Activated CD4-positive, alpha-beta T cell treated with anti-CD3 and anti-CD28 coated beads for 1 hour (primary cell): ENCODE measurements at regions not wholly inside any gene's neighbourhood (a gene's known extent, or its start where the extent isn't known, plus 50 kb on each side); places are given as distances from the start of the nearest gene placed in this dataset.
"Not testable (repeated sequence)": the region's sequence is repeated elsewhere in the genome, so short reads cannot be mapped to it uniquely, and the experiment has no call there.

Experiments used
- DNase-seq: peaks from one replicate; pipeline ENCODE4 v3.0.0-alpha.2; 2020

DNA sequence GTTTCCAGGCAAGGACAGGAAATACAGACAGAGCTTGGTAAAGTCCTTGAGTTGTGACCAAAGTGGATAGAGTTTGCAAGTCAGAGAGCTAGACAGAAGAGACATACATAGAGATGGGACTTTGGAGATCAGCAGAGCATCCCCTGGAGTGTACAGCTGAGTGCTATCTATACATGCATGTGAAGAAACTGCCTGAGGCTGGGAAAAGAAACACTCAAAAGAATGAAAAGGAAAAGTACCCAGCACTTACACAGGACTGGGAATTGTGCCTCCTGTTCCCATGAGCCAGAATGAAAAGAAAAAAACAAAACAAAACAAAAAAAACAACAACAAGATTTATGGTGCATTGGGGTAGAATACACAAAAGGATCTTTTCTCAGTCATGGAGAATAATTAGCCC, 606.4 kb downstream of the ZNF608 start:
- DNase-seq: no peak

DNA sequence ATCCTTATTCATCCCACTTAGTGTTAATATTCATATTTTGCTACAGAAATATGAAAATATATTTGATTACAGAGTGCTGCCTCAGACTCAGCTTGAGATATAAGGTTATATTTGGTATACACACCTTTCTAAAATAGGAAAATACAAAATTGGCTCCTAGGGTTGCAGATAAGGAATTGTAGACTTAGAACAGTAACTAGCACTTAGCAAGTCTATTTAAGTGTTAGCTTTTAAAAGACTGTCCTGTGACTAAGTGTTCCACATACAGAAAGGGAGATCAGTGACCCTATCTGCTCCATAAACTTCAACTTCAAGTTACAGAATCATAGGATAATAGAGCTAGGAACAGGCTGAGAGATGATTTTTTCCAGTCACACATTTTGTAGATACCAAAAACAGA, 607.0 kb downstream of the ZNF608 start:
- DNase-seq: no peak

DNA sequence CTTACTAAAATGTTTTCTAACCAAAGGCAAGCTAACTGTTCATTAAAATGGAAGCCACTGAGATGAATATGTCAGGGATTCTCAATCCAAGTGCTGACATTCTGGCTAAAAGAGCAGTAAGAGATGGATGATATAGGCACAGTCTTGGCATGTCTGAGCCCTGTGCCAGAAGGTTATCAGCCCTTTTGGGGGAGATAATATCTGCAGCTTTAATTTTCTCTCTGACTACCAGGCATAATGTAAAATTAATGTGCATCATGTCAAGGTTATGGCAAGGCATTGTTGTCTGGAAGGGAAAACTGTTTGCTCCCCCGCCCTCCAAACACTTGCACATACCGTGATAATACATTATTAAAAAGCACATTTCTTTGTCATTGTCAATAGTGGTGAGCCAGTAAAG, 609.8 kb downstream of the ZNF608 start:
- no peak for DNase-seq

DNA sequence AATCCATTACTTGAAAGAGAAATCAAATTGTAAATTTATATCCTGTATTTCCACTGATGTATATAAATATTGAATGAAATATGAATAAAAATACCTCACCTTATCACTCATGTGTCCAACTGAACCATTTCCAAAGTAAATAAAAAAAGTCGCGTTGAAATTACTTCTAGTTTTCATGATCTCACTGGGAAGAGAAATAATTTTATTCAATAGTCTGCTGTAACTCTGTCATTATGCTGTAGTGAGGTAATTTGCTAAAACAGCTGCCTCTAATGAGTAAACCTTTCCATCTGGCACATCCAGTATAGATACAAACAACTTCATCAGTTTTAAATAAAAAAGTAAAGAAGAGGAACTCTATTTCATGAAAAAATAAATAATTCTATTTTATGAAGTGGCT, 611.5 kb downstream of the ZNF608 start:
- DNase-seq: no peak

DNA sequence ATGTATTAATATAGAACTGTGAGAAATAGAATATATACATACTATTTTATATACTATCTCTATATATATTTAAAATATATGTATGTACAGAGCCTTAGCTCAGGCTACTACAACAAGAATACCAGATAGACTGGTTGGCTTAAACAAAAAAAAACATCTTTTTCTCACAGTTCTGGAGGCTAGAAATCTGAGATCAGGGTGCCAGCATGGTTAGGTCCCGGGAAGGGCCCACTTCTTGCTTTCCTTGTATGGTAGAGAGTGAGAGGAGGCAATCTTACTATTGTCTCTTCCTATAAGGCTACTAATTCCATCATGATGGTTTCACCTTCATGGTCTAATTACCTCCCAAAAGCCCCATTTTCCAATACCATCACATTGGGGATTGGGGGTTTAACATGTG, 613.0 kb downstream of the ZNF608 start:
- DNase-seq: no peak

DNA sequence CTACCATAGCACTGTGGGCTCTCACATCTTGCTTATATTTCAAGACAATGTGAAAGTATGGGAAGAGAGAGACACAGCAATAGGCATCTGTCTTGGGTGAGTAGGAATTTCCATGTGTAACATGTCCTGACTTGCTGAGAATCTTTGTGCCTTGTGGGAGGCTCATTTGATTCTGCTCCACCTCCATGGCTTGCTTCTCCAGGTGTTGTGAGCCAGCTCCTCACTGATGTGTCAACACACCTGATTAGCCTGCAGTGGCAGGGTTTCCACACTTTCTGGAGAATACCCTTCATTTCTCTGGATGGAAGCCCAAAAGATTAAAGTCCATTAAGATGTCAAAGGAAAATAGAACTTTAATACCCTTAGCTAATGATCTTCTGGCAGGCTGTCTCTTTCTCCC, 613.6 kb downstream of the ZNF608 start:
- no peak for DNase-seq

DNA sequence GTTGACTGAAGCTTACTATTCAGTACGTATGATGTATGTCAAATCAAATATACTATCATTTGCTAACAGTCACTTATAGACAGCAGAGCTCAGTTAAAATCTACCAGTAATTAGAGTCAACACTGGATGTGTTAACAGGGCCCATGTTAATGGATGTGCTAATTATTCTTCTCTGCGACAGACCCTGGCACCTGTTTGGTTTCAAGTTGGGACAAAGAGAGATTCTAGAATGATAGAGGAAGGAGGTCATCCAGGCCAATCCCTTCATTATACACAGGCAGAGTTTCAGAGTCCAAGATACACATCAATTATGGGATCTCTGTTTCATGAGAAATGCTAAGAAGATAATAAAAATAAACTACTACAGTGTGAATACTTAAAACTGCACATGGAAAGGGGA, 615.0 kb downstream of the ZNF608 start:
- no peak for DNase-seq

DNA sequence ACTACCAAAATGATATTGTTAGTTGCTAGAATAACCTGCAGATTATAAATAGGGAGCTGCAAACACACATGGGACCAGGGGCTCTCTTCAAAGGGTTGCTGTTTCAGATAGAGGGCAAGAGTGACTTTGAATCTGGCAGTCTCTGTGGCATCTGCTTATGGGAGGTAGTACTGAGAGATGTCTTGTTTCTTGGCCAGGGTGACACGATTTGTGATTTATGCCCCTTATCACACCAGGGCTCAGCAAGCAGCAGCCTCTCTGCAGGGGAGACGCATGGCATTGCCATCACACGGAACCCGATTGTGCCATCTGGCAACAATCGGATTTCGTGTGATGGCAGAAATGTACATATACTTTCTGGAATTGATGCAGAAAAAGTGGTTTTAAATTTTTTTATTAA, 615.6 kb downstream of the ZNF608 start:
- no peak for DNase-seq

DNA sequence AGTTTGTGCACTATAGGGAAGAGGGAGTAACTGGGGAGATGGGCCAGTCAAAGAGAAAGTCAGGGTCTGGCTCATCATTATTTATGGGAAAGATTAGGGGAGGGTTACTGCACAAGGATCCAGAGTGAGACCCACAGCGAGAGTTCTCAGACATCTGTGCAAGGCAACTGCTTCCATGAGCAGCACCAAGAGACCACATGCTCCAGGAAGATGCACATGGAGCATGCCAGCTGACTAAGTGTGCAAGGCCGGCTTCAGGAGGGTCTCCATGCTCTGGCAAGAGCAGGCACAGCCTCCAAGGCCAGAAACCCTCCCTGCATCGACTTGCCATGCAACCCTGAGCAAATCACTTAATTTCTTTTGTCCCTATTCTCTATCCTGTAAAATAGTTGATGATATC, 616.9 kb downstream of the CSNK1G3 start:
- no peak for DNase-seq

DNA sequence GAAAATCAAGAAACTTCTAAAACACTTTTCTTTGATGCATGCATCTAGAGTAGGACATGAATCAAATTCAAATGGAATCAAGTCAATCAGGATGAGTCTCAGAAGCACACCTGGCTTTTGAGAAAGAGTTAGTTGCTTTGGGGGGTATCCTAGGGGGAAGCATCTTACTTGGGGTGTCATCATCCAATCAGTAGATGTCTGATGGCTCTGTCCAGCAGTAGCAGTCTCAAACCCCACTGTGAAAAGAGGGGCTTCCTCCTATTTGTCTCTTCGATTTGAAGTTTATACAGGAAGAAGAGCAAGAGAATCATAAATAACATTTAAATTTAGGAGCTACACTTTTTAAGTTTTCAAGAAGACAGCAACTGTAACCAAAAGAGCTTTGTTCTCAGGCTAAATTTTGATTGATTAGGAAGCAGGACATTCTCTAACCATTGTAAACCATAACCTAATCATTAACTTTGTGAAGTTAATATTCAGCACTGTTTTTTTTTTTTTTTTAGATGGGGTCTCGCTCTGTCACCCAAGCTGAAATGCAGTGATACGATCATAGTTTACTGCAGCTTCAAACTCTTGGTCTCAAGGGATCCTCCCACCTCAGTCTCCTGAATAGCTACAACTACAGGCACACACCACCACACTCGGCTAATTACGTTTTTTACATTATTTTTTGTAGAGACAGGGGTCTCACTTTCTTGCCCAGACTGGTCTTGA, 614.7 kb downstream of the CSNK1G3 start:
- DNase-seq: no peak

DNA sequence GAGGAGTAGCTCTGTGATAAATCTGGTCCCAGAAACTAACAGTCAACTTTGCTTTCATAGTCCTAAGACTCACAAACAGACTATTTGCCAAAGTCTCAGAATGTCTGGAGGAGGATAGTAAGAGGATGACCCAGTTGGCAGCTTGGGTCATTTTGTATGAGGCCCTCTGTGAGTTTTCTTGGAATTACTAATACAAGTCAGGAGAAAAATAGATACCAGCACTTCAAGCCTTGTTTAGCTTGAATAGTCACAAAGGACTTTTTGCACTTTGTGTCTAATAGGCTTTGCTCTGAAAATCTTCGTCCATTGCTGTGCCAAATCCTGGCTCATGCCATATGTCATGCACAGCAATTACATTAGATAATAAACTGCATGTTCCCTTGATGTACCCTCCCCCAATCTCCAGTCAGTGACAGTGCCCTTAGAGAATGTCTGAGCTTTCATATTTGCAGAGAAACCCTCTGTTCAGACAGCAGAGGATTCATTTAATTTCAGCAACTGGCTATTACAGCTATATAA, 612.8 kb downstream of the CSNK1G3 start:
- no peak for DNase-seq

DNA sequence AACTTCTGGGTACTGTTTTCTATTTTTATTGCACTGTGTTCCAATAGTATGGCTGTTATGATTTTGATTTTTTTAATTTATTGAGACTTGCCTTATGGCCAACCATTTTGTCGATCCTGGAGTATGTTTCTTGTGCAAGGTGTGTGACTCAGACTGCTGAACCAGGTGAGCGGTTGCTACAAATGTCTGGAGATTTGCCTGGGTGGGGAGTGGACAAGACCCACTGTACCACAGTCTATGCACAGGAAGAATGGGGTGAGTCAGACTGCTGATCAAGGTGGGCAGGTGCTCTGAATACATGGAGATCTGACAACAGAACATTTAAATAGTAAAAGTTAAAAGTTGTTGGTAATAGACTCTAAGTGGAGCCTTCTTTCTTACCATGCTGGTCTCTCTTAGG, 609.2 kb downstream of the CSNK1G3 start:
- DNase-seq: no peak

DNA sequence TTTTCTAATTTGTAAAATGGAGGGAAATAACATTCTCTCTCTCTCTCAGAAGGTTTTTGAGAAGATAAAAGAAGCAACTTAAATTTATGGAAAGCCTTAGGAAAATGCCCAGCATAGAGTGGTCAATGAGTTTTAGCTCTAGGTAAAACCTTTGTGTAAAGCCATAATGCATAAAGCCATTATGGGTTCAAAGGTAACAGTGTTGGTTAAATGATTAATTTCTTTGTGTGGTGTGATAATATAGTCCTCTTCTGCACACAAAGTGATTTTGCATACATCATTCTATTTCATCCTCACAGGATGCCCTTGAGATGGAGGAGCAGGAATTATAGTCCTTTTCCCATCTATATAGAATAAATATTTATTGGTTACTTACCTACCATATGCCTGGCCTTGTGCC, 602.9 kb downstream of the CSNK1G3 start:
- DNase-seq: no peak

DNA sequence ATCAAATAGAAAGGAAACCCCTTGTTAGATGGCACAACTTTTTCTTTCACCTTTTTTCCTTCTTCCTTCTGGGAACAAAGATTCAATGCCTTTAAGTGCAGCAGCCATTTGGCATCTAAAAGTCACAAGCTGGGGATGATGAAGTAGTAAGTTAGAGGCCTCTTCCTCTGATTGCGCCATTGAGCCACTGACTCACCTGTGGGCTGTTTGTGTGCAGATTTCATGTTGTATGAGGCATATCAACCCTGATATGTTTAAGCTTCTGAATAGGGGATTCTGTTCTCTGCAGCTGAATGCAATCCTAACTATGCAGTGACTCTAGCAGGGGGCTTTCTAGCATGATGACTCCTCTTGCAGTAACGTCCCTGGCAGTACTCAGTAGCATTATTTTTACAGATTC, 599.9 kb downstream of the CSNK1G3 start:
- DNase-seq: no peak

DNA sequence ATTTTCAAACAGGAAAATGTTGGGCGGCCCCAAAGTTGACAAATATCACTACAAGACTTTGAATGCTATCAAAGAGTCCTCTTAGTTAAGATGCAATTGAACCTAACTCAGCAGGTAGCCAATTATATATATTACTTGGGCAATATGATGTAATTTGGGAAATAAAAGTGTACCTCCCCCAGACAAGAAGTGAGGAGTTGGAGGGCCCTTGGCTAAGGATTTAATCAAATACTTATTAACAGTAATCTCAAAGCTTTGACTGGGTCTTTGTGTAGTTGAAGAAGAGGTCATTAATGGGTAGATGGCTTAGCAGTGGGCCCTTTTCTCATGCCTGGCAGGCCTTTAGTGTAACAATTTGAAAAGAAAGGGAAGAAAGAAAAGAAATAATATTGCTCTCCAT, 599.0 kb downstream of the CSNK1G3 start:
- no peak for DNase-seq

DNA sequence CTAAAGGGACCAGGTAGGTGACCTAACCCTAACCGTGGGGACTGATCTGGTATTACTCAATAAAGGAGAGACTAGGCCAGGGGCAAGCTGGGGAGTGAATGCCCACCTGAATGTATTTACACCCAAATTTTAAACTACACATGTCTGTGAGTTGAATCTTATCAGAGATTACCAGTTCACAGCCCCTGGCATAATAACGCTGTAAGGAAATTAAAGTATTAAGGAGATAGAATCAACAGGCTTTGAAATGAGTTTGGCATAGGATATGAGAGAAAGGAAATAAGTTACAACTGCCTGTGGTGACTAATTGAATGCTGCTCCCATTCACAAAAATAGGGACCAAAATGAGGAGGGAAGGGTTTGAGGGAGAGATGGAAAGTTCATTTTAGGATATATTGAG, 593.3 kb downstream of the CSNK1G3 start:
- no peak for DNase-seq

DNA sequence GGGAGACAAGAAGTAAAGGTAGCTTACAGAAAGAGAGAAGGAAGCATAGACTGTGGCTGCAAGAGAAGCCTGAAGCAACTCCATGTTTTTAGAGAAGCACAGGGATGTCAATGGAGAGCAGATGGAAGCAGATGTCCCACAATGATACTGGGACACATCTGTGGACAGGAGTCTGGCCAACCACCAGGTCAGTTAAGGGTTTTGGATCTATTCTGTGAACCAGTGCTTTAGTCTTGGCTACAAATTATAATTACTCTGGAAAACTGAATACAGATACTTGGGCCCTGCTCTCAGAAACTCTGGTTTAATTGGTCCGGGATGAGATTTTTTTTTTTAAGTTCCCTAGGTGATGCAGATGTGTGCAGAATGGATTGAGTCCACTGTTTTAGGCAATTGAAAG, 592.8 kb downstream of the CSNK1G3 start:
- no peak for DNase-seq

DNA sequence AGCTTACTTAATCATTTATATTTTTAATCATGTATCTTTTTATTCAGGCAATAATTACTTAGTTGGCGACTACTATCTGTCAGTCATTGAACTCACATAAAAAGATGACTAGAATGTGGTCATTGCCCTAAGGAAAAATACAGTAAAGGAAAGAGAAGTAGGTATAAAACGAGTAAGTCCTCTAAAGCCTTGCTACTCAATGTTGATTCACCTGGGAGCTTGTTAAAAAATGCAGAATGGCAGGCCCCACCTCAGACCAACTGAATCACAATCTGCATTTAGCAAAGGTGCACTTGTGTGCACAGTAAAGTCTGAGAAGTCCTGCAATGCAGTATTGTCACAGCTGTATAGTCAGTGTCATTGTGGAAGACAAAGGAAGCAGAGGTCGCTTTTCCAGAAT, 592.4 kb downstream of the CSNK1G3 start:
- no peak for DNase-seq

DNA sequence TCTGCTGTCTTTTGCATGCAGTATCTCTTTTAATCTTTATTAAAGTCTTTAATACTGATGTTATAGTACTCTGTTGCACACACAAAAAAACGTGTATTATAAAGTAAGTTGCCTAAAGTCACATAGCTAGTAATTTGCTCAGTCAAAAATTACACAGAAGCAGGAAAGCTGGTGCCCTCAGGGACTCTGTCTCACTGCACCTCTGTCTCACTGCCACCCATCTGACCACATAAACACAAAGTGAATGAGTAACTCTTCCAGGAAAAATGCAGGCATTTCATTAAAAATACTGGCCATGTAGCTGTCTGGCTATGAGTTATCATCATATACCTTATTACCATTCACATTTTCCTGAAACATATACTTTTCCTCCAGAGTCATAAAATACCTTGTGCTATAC, 591.7 kb downstream of the CSNK1G3 start:
- DNase-seq: no peak

DNA sequence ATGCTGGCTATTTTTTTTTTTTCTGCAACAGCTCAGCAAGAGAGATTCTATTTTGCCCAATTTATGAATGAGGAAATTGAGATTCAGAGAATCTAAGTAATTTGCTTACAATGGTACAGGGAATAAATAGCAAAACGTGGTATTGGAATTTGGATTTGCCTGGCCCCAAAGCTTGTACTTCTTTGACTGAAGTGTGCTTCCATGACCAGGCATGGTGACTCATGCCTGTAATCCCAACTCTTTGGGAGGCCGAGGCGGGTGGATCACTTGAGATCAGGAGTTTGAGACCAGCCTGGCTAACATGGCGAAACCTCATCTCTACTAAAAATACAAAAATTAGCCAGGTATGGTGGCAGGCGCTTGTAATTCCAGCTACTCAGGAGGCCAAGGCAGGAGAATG, 591.1 kb downstream of the CSNK1G3 start:
- DNase-seq: not testable (repeated sequence)

DNA sequence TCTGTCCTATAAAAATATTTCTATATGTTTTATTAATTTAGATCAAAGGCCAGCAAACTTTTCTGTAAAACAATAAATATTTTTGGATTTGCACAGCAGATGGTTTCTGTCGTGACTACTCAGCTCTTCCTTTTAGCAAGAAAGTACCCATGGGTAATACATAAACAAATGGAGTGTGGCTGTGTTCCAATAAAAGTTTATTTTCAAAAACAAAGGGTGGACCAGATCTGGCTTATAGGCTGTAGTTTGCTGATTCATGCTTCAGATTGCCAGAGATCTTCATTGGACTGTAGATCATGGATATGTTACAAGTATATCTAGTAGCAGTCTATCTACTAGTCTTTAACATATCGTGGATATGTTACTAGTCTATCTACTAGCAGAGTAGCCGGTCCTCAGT, 590.5 kb downstream of the CSNK1G3 start:
- no peak for DNase-seq

DNA sequence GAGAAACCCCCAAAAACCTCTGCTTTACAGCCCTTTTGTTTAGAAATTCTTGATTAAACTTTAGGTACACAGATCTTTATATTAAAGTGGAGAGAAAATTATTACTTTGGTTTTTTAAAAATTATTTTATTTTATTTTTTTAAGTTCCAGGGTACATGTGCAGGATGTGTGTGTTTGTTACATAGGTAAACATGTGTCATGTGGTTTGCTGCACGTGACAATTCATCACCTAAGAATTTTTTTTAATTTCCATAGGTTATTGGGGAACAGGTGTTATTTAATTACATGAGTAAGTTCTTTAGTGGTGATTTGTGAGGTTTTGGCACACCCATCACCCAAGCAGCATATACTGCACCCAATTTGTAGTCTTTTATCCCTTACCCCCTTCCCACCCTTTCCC, 581.7 kb downstream of the CSNK1G3 start:
- DNase-seq: no peak

DNA sequence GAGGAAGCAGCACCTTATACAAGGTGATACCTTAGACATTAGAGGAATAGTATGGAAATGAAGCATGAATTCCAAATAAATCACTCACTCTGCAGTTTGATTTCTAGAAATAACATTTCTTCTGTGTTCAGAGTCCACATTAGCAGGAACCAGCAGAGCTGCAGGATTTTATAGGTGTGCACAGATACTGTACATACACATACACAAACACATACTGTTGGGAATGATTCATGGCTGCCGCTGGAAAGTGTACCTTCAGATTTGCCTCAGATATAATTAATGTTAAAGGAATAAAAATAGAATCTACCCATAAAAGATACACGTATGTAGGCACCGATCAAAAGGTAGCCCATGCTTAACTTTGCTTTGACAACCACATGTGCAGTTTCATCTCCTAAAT, 578.1 kb downstream of the CSNK1G3 start:
- DNase-seq: no peak

DNA sequence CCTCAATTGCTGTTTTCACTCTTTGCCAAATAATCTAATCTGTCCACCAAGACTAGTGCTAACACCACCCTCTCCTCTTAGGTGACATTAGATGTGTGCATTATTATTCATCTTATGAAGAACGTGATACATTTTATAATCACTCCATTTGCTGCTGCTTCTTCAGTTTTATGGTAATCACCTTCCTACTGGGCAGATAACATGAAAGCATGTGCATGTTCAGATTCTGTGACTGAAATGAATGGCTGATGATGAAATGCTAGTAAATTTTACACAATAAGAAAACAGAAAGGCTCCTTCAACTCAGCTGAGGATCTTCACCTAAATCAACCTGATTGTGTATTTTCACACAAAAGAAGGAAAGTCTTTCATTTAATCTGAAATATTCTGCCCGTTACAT, 577.6 kb downstream of the CSNK1G3 start:
- no peak for DNase-seq

DNA sequence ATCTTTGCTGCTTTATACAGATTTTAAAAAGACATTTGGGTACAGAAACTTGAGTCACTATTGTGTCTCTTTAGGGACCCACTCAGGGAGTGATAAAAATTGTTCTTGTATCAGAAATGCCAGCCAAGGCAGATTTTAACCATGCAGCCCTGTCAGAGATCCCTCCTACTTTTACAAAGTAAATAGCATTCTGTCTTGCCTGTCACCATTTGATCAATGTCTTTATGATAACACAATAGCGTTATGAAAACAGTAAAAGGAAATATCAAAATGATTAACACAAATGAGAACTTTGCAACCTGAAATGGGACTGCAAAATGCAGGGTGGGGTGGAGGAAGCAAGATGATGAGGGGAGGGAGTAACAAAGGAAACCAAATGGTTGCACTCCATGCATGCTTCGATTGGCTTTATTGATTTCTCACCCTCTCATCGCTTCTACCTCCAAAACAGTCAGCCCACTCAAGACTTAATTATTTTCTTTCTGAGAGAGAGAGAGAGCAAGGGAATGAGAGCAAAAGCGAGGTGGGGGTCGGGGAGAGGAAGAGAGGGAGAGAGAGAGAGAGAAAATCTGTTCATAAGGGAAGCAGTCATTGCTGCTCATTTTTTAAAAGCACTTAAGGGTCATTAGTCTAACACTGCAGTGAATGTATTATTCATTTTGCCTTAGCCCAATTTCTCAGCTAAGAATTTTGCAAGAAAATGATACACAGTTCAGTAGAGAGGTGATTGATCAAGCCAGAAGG, 576.5 kb downstream of the CSNK1G3 start:
- DNase-seq: no peak
